SH-SY5Y (cell line): ENCODE measurements at regions not wholly inside any gene's neighbourhood (a gene's known extent, or its start where the extent isn't known, plus 50 kb on each side); places are given as distances from the start of the nearest gene placed in this dataset.

Source experiments
- GATA2 ChIP-seq: IDR thresholded peaks from 2 replicates; pipeline ENCODE4 v1.6.1; 2011; ENCODE audit warnings: mild to moderate bottlenecking, low read depth, low read length
- GATA3 ChIP-seq: IDR thresholded peaks from 2 replicates; pipeline ENCODE4 v1.6.1; 2011; ENCODE audit warnings: low read depth, mild to moderate bottlenecking, low read length, moderate library complexity

DNA sequence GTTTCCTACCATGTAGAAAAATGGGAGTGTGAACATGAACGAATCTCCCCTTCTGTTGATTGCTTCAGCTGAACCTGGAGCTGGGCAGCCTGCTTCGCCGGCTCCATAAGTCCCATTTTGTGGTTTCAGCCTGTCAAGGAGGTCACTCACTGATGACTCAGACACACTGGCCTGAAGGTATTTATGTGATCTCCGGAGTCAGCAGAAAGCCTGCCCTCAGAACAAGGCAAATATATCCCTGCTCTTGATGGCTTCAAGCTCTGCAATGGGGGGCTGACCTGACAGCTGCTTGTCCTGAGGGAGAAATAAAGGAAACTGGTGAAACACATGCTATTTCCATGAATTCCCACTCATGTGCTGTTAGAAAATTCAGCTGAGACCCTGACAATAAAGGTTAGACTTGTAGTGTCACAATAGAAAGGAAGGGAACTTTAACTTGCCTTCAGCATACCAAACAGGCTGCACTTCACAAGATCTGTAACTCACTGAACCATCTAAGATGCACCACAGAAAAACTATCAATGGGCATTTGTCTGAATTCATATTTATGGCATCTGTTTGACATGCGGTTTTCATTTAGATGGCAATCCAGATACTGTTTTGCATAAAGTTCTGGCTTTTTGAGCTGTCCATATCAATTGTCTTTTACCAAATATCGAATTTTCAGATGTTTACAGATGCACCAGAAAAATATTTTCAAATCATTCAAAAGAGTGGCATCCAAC, 282.0 kb upstream of the VEPH1 start:
- TF ChIP-seq GATA2 (peak; percentile 91), GATA3 (peak; percentile 98)
